Hindlimb muscle (tissue), 1 donor: ENCODE measurements at regions not wholly inside any gene's neighbourhood (a gene's known extent, or its start where the extent isn't known, plus 50 kb on each side); places are given as distances from the start of the nearest gene placed in this dataset.
"Not testable (repeated sequence)": the region's sequence is repeated elsewhere in the genome, so short reads cannot be mapped to it uniquely, and the experiment has no call there.

Experiments used
- DNase-seq: peaks from one replicate; pipeline ENCODE4 v3.0.0-alpha.2; 2013

GRCh38 chr2:14991723-14992122 is 359.2 kb downstream of the LRATD1 start:
- DNase-seq = no peak

- DNase-seq = no peak
Measured at GRCh38 chr2:14994721-14995120, 362.2 kb downstream of the LRATD1 start.

GRCh38 chr2:14996351-14997014 is 364.0 kb downstream of the LRATD1 start:
- no peak for DNase-seq

- no peak for DNase-seq
Measured at GRCh38 chr2:14998546-14998945, 366.0 kb downstream of the LRATD1 start.

- no peak for DNase-seq
Measured at GRCh38 chr2:14999114-14999661, 366.7 kb downstream of the LRATD1 start.

- not testable (repeated sequence) for DNase-seq
Measured at GRCh38 chr2:15002519-15002918, 370.0 kb downstream of the LRATD1 start.

- DNase-seq = no peak
Measured at GRCh38 chr2:15006667-15007066, 374.1 kb downstream of the LRATD1 start.

GRCh38 chr2:15009681-15010080 is 377.2 kb downstream of the LRATD1 start:
- DNase-seq = no peak

GRCh38 chr2:15010346-15010745 is 377.8 kb downstream of the LRATD1 start:
- DNase-seq = no peak

- no peak for DNase-seq
Measured at GRCh38 chr2:15018814-15019213, 386.3 kb downstream of the LRATD1 start.

- no peak for DNase-seq
Measured at GRCh38 chr2:15023221-15023620, 390.7 kb downstream of the LRATD1 start.

- no peak for DNase-seq
Measured at GRCh38 chr2:15028406-15028805, 395.9 kb downstream of the LRATD1 start.

- no peak for DNase-seq
Measured at GRCh38 chr2:15031745-15032240, 399.3 kb downstream of the LRATD1 start.

GRCh38 chr2:15034246-15034645 is 401.7 kb downstream of the LRATD1 start:
- no peak for DNase-seq

GRCh38 chr2:15034860-15035259 is 402.3 kb downstream of the LRATD1 start:
- no peak for DNase-seq

GRCh38 chr2:15038366-15039364 is 406.1 kb downstream of the LRATD1 start:
- DNase-seq = no peak

- DNase-seq = peak; percentile 30
Measured at GRCh38 chr2:15040429-15041084, 408.0 kb downstream of the LRATD1 start.

- DNase-seq = peak; percentile 58
Measured at GRCh38 chr2:15041429-15041837, 408.9 kb downstream of the LRATD1 start.

GRCh38 chr2:15042801-15043217 is 410.3 kb downstream of the LRATD1 start:
- no peak for DNase-seq

- no peak for DNase-seq
Measured at GRCh38 chr2:15043336-15044058, 411.0 kb downstream of the LRATD1 start.

GRCh38 chr2:15045054-15045453 is 412.5 kb downstream of the LRATD1 start:
- DNase-seq = no peak

- no peak for DNase-seq
Measured at GRCh38 chr2:15047184-15047583, 414.7 kb downstream of the LRATD1 start.
